Colonic mucosa (tissue), 4 donors: ENCODE measurements at regions not wholly inside any gene's neighbourhood (a gene's known extent, or its start where the extent isn't known, plus 50 kb on each side); places are given as distances from the start of the nearest gene placed in this dataset.
A peak's percentile ranks its signal among the peaks of the same experiment; 100 is the strongest.
"Not testable (repeated sequence)": the region's sequence is repeated elsewhere in the genome, so short reads cannot be mapped to it uniquely, and the experiment has no call there.

ENCODE experiments used
- DNase-seq: peaks from one replicate; pipeline ENCODE4 v3.0.0-alpha.2; 2020
- H3K27ac ChIP-seq: fragments of 200-600 bp; one replicate; pipeline ENCODE4 v1.8.0; 2021
- H3K27me3 ChIP-seq: fragments of 200-600 bp; one replicate; pipeline ENCODE4 v1.8.0; 2021
- H3K36me3 ChIP-seq: fragments of 200-600 bp; one replicate; pipeline ENCODE4 v1.8.0; 2021
- H3K4me1 ChIP-seq: fragments of 200-600 bp; one replicate; pipeline ENCODE4 v1.8.0; 2021; ENCODE audit warnings: mild to moderate bottlenecking
- H3K4me3 ChIP-seq: fragments of 200-600 bp; one replicate; pipeline ENCODE4 v1.8.0; 2021
- H3K9ac ChIP-seq, 2 donors: one replicate each; pipeline ENCODE4 v1.7.0; 2013; ENCODE audit warnings: control low read depth in 2 of 2, low read depth in 2 of 2, low read length in 2 of 2
- H3K9me3 ChIP-seq: fragments of 200-600 bp; one replicate; pipeline ENCODE4 v1.8.0; 2021
- intact Hi-C: fragments of 100-400 bp; cut with DNase I; formaldehyde crosslinking; loops from one replicate; pipeline ENCODE4 v1.14.1; 2022
- TF ChIP-seq, protein P1 (sequence below): fragments of 200-600 bp; IDR thresholded peaks from one replicate; pipeline ENCODE4 v1.8.0; 2022; ENCODE audit warnings: antibody characterized with exemption, mild to moderate bottlenecking
- donor health status: healthy.
- donor health status: DM: no; HTN: no; CAD: no.
- donor health status: DM: no; HTN: no; CAD: no.

DNA sequence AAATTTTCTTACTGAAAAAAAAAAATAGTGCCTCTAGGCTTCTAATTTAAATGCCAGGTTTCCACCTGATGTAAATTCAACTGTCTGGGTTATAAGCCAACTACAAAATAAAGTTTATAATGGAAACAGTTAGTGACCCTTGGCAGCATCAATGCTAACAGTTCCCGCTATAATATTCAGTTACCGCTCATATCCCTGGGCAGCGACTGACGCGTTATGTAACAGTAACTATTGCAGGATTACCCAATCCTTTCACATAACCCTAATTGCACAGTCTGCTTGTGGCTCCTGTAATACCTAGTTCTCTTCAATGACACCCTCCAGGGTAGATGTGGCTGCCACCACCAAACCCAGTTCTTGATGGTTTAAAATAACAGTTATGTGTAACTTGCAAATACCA, 208.6 kb downstream of the MOXD1 start:
- TF ChIP-seq, protein P1, sequence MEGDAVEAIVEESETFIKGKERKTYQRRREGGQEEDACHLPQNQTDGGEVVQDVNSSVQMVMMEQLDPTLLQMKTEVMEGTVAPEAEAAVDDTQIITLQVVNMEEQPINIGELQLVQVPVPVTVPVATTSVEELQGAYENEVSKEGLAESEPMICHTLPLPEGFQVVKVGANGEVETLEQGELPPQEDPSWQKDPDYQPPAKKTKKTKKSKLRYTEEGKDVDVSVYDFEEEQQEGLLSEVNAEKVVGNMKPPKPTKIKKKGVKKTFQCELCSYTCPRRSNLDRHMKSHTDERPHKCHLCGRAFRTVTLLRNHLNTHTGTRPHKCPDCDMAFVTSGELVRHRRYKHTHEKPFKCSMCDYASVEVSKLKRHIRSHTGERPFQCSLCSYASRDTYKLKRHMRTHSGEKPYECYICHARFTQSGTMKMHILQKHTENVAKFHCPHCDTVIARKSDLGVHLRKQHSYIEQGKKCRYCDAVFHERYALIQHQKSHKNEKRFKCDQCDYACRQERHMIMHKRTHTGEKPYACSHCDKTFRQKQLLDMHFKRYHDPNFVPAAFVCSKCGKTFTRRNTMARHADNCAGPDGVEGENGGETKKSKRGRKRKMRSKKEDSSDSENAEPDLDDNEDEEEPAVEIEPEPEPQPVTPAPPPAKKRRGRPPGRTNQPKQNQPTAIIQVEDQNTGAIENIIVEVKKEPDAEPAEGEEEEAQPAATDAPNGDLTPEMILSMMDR, result no peak
- Histone ChIP-seq H3K9ac (no peak overlapping the region), H3K4me1 (no peaks in the 10 kb centered on the region), H3K9me3 (no peaks in the 10 kb centered on the region), H3K4me3 (no peak overlapping the region), H3K36me3 (no peaks in the 10 kb centered on the region), H3K27ac (no peak overlapping the region), H3K27me3 (no peaks in the 10 kb centered on the region)
- no peak for DNase-seq
- intact Hi-C loops, result no loop called here

GRCh38 chr6:132190815-132191175, 210.5 kb downstream of the MOXD1 start:
- Histone ChIP-seq H3K4me3 (no peak overlapping the region), H3K4me1 (no peaks in the 10 kb centered on the region), H3K9me3 (no peaks in the 10 kb centered on the region), H3K27me3 (no peaks in the 10 kb centered on the region), H3K9ac (no peak overlapping the region), H3K36me3 (no peaks in the 10 kb centered on the region), H3K27ac (peak overlapping the region; percentile 41)
- TF ChIP-seq, protein P1, result no peak
- no peak for DNase-seq
- intact Hi-C loops, result no loop called here

DNA sequence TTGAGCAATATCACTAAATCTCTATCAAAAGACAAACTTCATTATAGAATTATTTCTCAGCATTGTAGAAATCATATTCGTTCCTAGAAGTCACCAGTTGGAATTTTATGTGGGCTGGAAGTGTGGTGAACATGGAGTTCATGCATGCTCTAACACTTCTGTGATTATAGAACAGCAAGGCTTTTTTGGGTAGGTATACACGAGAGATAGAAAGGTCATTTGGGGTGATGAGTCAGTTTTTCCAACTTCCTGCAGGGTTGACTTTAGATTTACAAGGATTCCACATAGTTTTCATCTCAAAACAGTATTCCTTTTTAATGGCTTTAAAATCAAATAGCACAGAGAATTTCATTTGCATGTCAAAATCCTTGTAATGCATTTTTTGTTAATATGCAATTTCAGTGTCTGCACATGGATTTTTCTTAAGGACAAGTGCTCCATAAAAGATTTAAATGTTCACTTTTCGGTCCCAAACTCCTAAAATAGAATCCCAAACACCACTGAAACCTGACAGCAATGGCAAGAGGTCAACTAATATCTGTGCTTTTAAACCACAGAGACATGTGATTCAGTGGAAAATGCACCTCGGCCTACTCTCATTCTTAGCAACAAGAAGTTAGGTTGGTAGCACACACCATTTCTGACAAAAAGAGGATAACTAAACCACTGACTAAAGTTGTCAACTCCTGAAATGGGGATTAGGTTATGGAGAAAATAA, 211.0 kb downstream of the MOXD1 start:
- no peaks in the 10 kb centered on the region for H3K4me1 ChIP-seq
- no peak overlapping the region for H3K9ac ChIP-seq
- no peaks in the 10 kb centered on the region for H3K36me3 ChIP-seq
- intact Hi-C loops, result no loop called here
- H3K27me3 ChIP-seq, result no peaks in the 10 kb centered on the region
- no peak overlapping the region for H3K27ac ChIP-seq
- no peaks in the 10 kb centered on the region for H3K9me3 ChIP-seq
- TF ChIP-seq, protein P1, result no peak
- DNase-seq, result no peak
- no peak overlapping the region for H3K4me3 ChIP-seq

DNA sequence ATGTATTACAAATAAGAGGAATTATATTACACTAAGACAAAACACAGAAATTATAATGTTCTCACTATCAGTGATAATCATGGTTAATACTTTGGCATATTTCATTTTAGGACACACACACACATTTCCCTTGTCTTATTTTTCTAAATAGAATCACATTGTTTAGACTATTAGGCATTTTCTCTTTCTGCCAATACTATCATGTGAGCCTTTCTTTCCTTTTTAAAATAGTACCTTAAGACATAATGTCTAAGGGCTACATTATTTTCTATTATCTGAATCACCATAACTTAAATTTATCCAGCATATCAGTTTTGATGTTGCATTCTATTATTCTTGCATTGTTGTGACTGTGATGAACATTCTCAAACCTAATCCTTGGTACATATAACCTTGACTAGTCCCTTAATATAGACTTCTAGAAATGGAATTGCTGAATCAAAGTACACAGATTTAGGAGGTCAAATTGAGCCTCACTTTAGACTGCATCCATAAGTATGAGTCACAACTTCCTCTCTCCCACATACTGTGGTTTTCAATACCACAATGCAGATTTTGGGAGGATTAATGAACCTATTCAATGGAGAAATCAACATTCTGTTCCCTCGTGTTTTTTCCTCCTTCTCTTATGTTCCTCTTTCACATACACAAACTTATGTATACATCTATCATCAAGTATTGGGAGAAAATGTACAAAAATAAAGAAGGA, 212.6 kb downstream of the MOXD1 start:
- intact Hi-C loops, result no loop called here
- Histone ChIP-seq H3K27ac (no peak overlapping the region), H3K4me3 (no peak overlapping the region), H3K9me3 (no peaks in the 10 kb centered on the region), H3K36me3 (no peaks in the 10 kb centered on the region), H3K4me1 (no peaks in the 10 kb centered on the region), H3K9ac (no peak overlapping the region), H3K27me3 (no peaks in the 10 kb centered on the region)
- TF ChIP-seq, protein P1, result no peak
- DNase-seq, result no peak

GRCh38 chr6:132187816-132188215, 213.5 kb downstream of the MOXD1 start:
- no peak for DNase-seq
- Histone ChIP-seq H3K4me1 (no peaks in the 10 kb centered on the region), H3K36me3 (no peaks in the 10 kb centered on the region), H3K4me3 (no peak overlapping the region), H3K27me3 (no peaks in the 10 kb centered on the region), H3K9me3 (no peaks in the 10 kb centered on the region), H3K9ac (no peak overlapping the region), H3K27ac (no peak overlapping the region)
- TF ChIP-seq, protein P1, result no peak
- intact Hi-C loops, result no loop called here

DNA sequence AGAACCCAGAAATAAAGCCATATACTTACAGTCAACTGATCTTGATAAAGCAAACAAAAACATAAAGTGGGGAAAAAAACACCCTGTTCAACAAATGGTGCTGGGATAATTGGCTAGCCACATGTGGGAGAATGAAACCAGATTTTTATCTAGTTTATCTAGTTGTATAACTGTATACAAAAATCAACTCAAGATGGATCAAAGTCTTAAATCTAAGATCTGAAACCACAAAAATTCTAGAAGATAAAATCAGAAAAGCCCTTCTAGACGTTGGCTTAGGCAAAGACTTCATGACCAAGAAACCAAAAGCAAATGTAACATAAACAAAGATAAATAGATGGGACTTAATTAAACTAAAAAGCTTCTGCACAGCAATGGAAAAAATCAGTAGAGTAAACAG, 216.3 kb downstream of the MOXD1 start:
- intact Hi-C loops, H3K27ac ChIP-seq: not testable (repeated sequence)

More for the DNA sequence above, 216.3 kb downstream of the MOXD1 start:
- not testable (repeated sequence) for H3K9me3 ChIP-seq, H3K27me3 ChIP-seq, H3K4me3 ChIP-seq, H3K4me1 ChIP-seq, DNase-seq, H3K9ac ChIP-seq, H3K36me3 ChIP-seq
